ENCODE measurements at regions not wholly inside any gene's neighbourhood (a gene's known extent, or its start where the extent isn't known, plus 50 kb on each side); places are given as distances from the start of the nearest gene placed in this dataset.
"Not testable (repeated sequence)": the region's sequence is repeated elsewhere in the genome, so short reads cannot be mapped to it uniquely, and the experiment has no call there.

GRCh38 chr18:77377813-77378212 is 128.2 kb downstream of the GALR1 start:
- Mint-ChIP-seq H3K9me3 (no peaks in the 10 kb centered on the region), H3K27ac (no peak overlapping the region), H3K27me3 (ENCODE audit: low read depth) (peaks cover 15% of the 10 kb centered on the region), H3K4me1 (ENCODE audit: low read depth) (no peaks in the 10 kb centered on the region), H3K36me3 (ENCODE audit: insufficient read depth in 2 of 2) (no peaks in the 10 kb centered on the region), H3K4me3 (no peak overlapping the region)
- no peak for ATAC-seq (replicated peaks in 1 of 2)
- DNase-seq: no peak

- DNase-seq (no peak), ATAC-seq (replicated peaks in 1 of 2) (no peak)
- Mint-ChIP-seq H3K27ac (no peak overlapping the region), H3K27me3 (ENCODE audit: low read depth) (peaks cover 26% of the 10 kb centered on the region), H3K36me3 (ENCODE audit: insufficient read depth in 2 of 2) (no peaks in the 10 kb centered on the region), H3K9me3 (no peaks in the 10 kb centered on the region), H3K4me1 (ENCODE audit: low read depth) (no peaks in the 10 kb centered on the region), H3K4me3 (no peak overlapping the region)
These were observed 130.4 kb downstream of the GALR1 start for GRCh38 chr18:77379976-77380509.

- H3K4me1 Mint-ChIP-seq (ENCODE audit: low read depth): no peaks in the 10 kb centered on the region
- no peak overlapping the region for H3K4me3 Mint-ChIP-seq
- H3K27ac Mint-ChIP-seq: no peak overlapping the region
- H3K27me3 Mint-ChIP-seq (ENCODE audit: low read depth): peaks cover 26% of the 10 kb centered on the region
- ATAC-seq (replicated peaks in 1 of 2) (no peak), DNase-seq (no peak)
- H3K9me3 Mint-ChIP-seq: no peaks in the 10 kb centered on the region
- H3K36me3 Mint-ChIP-seq (ENCODE audit: insufficient read depth in 2 of 2): no peaks in the 10 kb centered on the region
These were observed 131.0 kb downstream of the GALR1 start for GRCh38 chr18:77380695-77381094.

- Mint-ChIP-seq H3K27me3 (ENCODE audit: low read depth) (peaks cover 16% of the 10 kb centered on the region), H3K27ac (no peak overlapping the region), H3K4me3 (no peak overlapping the region), H3K9me3 (peaks cover 2% of the 10 kb centered on the region in 2 donors), H3K4me1 (ENCODE audit: low read depth) (no peaks in the 10 kb centered on the region), H3K36me3 (ENCODE audit: insufficient read depth in 2 of 2) (peaks cover 0 to 4% of the 10 kb centered on the region in 2 donors)
- DNase-seq (no peak), ATAC-seq (replicated peaks in 1 of 2) (no peak)
These were observed 142.7 kb downstream of the GALR1 start for GRCh38 chr18:77392321-77392720.

- ATAC-seq (replicated peaks in 1 of 2) (no peak), DNase-seq (no peak)
- H3K27ac Mint-ChIP-seq: no peak overlapping the region
- H3K36me3 Mint-ChIP-seq (ENCODE audit: insufficient read depth in 2 of 2): peaks cover 0 to 4% of the 10 kb centered on the region in 2 donors
- H3K4me1 Mint-ChIP-seq (ENCODE audit: low read depth): no peaks in the 10 kb centered on the region
- peaks cover 2% of the 10 kb centered on the region in 2 donors for H3K9me3 Mint-ChIP-seq
- H3K27me3 Mint-ChIP-seq (ENCODE audit: low read depth): peaks cover 8% of the 10 kb centered on the region
- no peak overlapping the region for H3K4me3 Mint-ChIP-seq
These were observed 143.9 kb downstream of the GALR1 start for GRCh38 chr18:77393519-77393918.

- Mint-ChIP-seq H3K4me1 (ENCODE audit: low read depth) (no peaks in the 10 kb centered on the region), H3K36me3 (ENCODE audit: insufficient read depth in 2 of 2) (peaks cover 0 to 4% of the 10 kb centered on the region in 2 donors), H3K27ac (no peak overlapping the region), H3K9me3 (peaks cover 2% of the 10 kb centered on the region in 2 donors), H3K4me3 (no peak overlapping the region), H3K27me3 (ENCODE audit: low read depth) (no peaks in the 10 kb centered on the region)
- DNase-seq (no peak), ATAC-seq (replicated peaks in 1 of 2) (no peak)
These were observed 146.3 kb downstream of the GALR1 start for GRCh38 chr18:77395953-77396352.

- DNase-seq (no peak), ATAC-seq (replicated peaks in 1 of 2) (no peak)
- H3K27me3 Mint-ChIP-seq (ENCODE audit: low read depth): no peaks in the 10 kb centered on the region
- H3K4me1 Mint-ChIP-seq (ENCODE audit: low read depth): no peaks in the 10 kb centered on the region
- H3K4me3 Mint-ChIP-seq: no peak overlapping the region
- H3K36me3 Mint-ChIP-seq (ENCODE audit: insufficient read depth in 2 of 2): peaks cover 0 to 2% of the 10 kb centered on the region in 2 donors
- no peak overlapping the region for H3K27ac Mint-ChIP-seq
- H3K9me3 Mint-ChIP-seq: peaks cover 2% of the 10 kb centered on the region in 2 donors
These were observed 147.4 kb downstream of the GALR1 start for GRCh38 chr18:77397056-77397455.

GRCh38 chr18:77397617-77398016 is 148.0 kb downstream of the GALR1 start:
- Mint-ChIP-seq H3K4me1 (ENCODE audit: low read depth) (no peaks in the 10 kb centered on the region), H3K4me3 (no peak overlapping the region), H3K36me3 (ENCODE audit: insufficient read depth in 2 of 2) (no peaks in the 10 kb centered on the region), H3K27ac (no peak overlapping the region), H3K27me3 (ENCODE audit: low read depth) (no peaks in the 10 kb centered on the region), H3K9me3 (no peaks in the 10 kb centered on the region)
- DNase-seq (no peak), ATAC-seq (replicated peaks in 1 of 2) (no peak)

GRCh38 chr18:77400561-77400960 is 150.9 kb downstream of the GALR1 start:
- ATAC-seq (replicated peaks in 1 of 2): no peak
- DNase-seq: no peak
- Mint-ChIP-seq H3K27ac (no peak overlapping the region), H3K4me1 (ENCODE audit: low read depth) (no peaks in the 10 kb centered on the region), H3K27me3 (ENCODE audit: low read depth) (no peaks in the 10 kb centered on the region), H3K9me3 (no peaks in the 10 kb centered on the region), H3K4me3 (no peak overlapping the region), H3K36me3 (ENCODE audit: insufficient read depth in 2 of 2) (no peaks in the 10 kb centered on the region)

- Mint-ChIP-seq H3K9me3 (no peaks in the 10 kb centered on the region), H3K27me3 (ENCODE audit: low read depth) (no peaks in the 10 kb centered on the region), H3K27ac (no peak overlapping the region), H3K4me1 (ENCODE audit: low read depth) (no peaks in the 10 kb centered on the region), H3K4me3 (no peak overlapping the region), H3K36me3 (ENCODE audit: insufficient read depth in 2 of 2) (no peaks in the 10 kb centered on the region)
- ATAC-seq (replicated peaks in 1 of 2) (no peak), DNase-seq (no peak)
These were observed 151.5 kb downstream of the GALR1 start for GRCh38 chr18:77401173-77401572.

- Mint-ChIP-seq H3K36me3 (ENCODE audit: insufficient read depth in 2 of 2) (no peaks in the 10 kb centered on the region), H3K4me1 (ENCODE audit: low read depth) (no peaks in the 10 kb centered on the region), H3K27ac (no peak overlapping the region), H3K27me3 (ENCODE audit: low read depth) (no peaks in the 10 kb centered on the region), H3K9me3 (no peaks in the 10 kb centered on the region), H3K4me3 (no peak overlapping the region)
- DNase-seq (no peak), ATAC-seq (replicated peaks in 1 of 2) (no peak)
These were observed 154.4 kb downstream of the GALR1 start for GRCh38 chr18:77403969-77404535.

- Mint-ChIP-seq H3K27me3 (ENCODE audit: low read depth) (no peaks in the 10 kb centered on the region), H3K4me3 (no peak overlapping the region), H3K27ac (no peak overlapping the region), H3K36me3 (ENCODE audit: insufficient read depth in 2 of 2) (no peaks in the 10 kb centered on the region), H3K4me1 (ENCODE audit: low read depth) (no peaks in the 10 kb centered on the region), H3K9me3 (no peaks in the 10 kb centered on the region)
- DNase-seq: no peak
- no peak for ATAC-seq (replicated peaks in 1 of 2)
These were observed 155.4 kb downstream of the GALR1 start for GRCh38 chr18:77405096-77405495.

- no peak for ATAC-seq (replicated peaks in 1 of 2)
- Mint-ChIP-seq H3K36me3 (ENCODE audit: insufficient read depth in 2 of 2) (no peaks in the 10 kb centered on the region), H3K4me3 (no peak overlapping the region), H3K4me1 (ENCODE audit: low read depth) (no peaks in the 10 kb centered on the region), H3K27ac (no peak overlapping the region), H3K27me3 (ENCODE audit: low read depth) (no peaks in the 10 kb centered on the region), H3K9me3 (no peaks in the 10 kb centered on the region)
- DNase-seq: no peak
These were observed 158.1 kb downstream of the GALR1 start for GRCh38 chr18:77407733-77408132.

- H3K36me3 Mint-ChIP-seq (ENCODE audit: insufficient read depth in 2 of 2); H3K9me3 Mint-ChIP-seq; H3K27ac Mint-ChIP-seq: not testable (repeated sequence)
These were observed 171.9 kb downstream of the GALR1 start for GRCh38 chr18:77421546-77421945.

More at GRCh38 chr18:77421546-77421945, 171.9 kb downstream of the GALR1 start:
- DNase-seq; H3K4me1 Mint-ChIP-seq (ENCODE audit: low read depth); H3K27me3 Mint-ChIP-seq (ENCODE audit: low read depth); H3K4me3 Mint-ChIP-seq; ATAC-seq (replicated peaks in 1 of 2): not testable (repeated sequence)

Data from activated T-cell treated with anti-CD3 and anti-CD28 coated beads, Interleukin-2, amount 50 U/mL, for 72 hours (primary cell).